H1 (cell line): ENCODE measurements at regions not wholly inside any gene's neighbourhood (a gene's known extent, or its start where the extent isn't known, plus 50 kb on each side); places are given as distances from the start of the nearest gene placed in this dataset.
A peak's percentile ranks its signal among the peaks of the same experiment; 100 is the strongest.

ENCODE experiments used
- CTCF ChIA-PET: fragments of 300-600 bp; sonication (Branson Sonifier 250); formaldehyde crosslinking; loops from one replicate; lab custom pipeline; 2021; ENCODE audit not compliant: partially characterized antibody; lab: Charles Lee
- POLR2A ChIA-PET: fragments of 300-600 bp; sonication (Branson Sonifier 250); formaldehyde crosslinking; loops from one replicate; lab custom pipeline; 2021; ENCODE audit warnings: inconsistent platforms; ENCODE audit not compliant: partially characterized antibody; lab: Charles Lee
- DNase-seq, 2 experiments: peaks; one replicate each; pipeline versions ENCODE4 v3.0.0 to v3.0.0-alpha.2; 2010 to 2022; ENCODE audit warnings: low spot score in 2 of 2, low read depth in 1 of 2, mixed read lengths in 1 of 2
- FAIRE-seq: peaks from 2 replicates; lab custom pipeline; 2011; peaks lifted over from hg19 to GRCh38; lab: Jason Lieb, UNC
- H2AFZ ChIP-seq: 2 replicates; pipeline ENCODE4 v1.8.1; 2012; ENCODE audit warnings: low read length, inconsistent platforms
- H2AK5ac ChIP-seq: 2 replicates; pipeline ENCODE4 v1.6.1; 2013; ENCODE audit warnings: low read depth, low read length
- H2BK120ac ChIP-seq: replicated peaks from 2 replicates; pipeline ENCODE3; 2013; ENCODE audit warnings: low read depth, low read length, inconsistent platforms
- H2BK12ac ChIP-seq: 2 replicates; pipeline ENCODE4 v1.6.1; 2013; ENCODE audit warnings: low read depth, low read length
- H2BK15ac ChIP-seq: 2 replicates; pipeline ENCODE4 v1.6.1; 2013; ENCODE audit warnings: low read length
- H2BK20ac ChIP-seq: 2 replicates; pipeline ENCODE4 v1.6.1; 2013; ENCODE audit warnings: low read length
- H2BK5ac ChIP-seq: 2 replicates; pipeline ENCODE4 v1.6.1; 2013; ENCODE audit warnings: low read depth, low read length
- H3K14ac ChIP-seq: 2 replicates; pipeline ENCODE4 v1.6.1; 2013; ENCODE audit warnings: inconsistent platforms; ENCODE audit not compliant: insufficient read length
- H3K18ac ChIP-seq: 2 replicates; pipeline ENCODE4 v1.6.1; 2013; ENCODE audit warnings: low read length; ENCODE audit errors: extremely low read depth
- H3K23ac ChIP-seq: 2 replicates; pipeline ENCODE4 v1.6.1; 2013; ENCODE audit warnings: inconsistent platforms; ENCODE audit not compliant: insufficient read length
- H3K23me2 ChIP-seq: 2 replicates; pipeline ENCODE4 v1.6.1; 2013; ENCODE audit warnings: low read depth, low read length
- H3K27ac ChIP-seq: 2 replicates; pipeline ENCODE4 v1.6.1; 2011; ENCODE audit warnings: low read depth, low read length, inconsistent platforms
- H3K27me3 ChIP-seq, 4 experiments: replicated peaks in 1 of 4; 1 replicate in 1 of 4; 2 replicates in 3 of 4; pipeline versions ENCODE4 v1.6.1 to v1.8.1; 2011 to 2013; ENCODE audit warnings: low read length in 3 of 4, mild to moderate bottlenecking in 3 of 4, inconsistent platforms in 2 of 4, mixed read lengths in 2 of 4, moderate library complexity in 1 of 4; ENCODE audit not compliant: control insufficient read depth in 3 of 4, insufficient read depth in 3 of 4; ENCODE audit errors: extremely low read depth in 1 of 4
- H3K36me3 ChIP-seq, 4 experiments: 2 replicates each; pipeline versions ENCODE4 v1.6.1 to v1.8.1; 2011 to 2013; ENCODE audit warnings: mild to moderate bottlenecking in 4 of 4, low read length in 3 of 4, moderate library complexity in 2 of 4, control low read depth in 1 of 4, inconsistent platforms in 1 of 4; ENCODE audit not compliant: insufficient read depth in 4 of 4, control insufficient read depth in 2 of 4
- H3K4ac ChIP-seq: replicated peaks from 2 replicates; pipeline ENCODE3; 2013; ENCODE audit warnings: low read length, low read depth, mixed read lengths, inconsistent platforms; ENCODE audit not compliant: insufficient read length
- H3K4me1 ChIP-seq, 4 experiments: replicated peaks in 1 of 4; 1 replicate in 1 of 4; 2 replicates in 3 of 4; pipeline versions ENCODE4 v1.6.1 to v1.8.1; 2011 to 2013; ENCODE audit warnings: low read length in 3 of 4, inconsistent platforms in 2 of 4, mixed read lengths in 1 of 4; ENCODE audit not compliant: insufficient read depth in 4 of 4, control insufficient read depth in 3 of 4
- H3K4me2 ChIP-seq, 2 experiments: 2 replicates each; pipeline versions ENCODE4 v1.6.1 to v1.8.1; 2011 to 2013; ENCODE audit warnings: low read depth in 2 of 2, low read length in 2 of 2, control low read depth in 1 of 2, inconsistent platforms in 1 of 2, mild to moderate bottlenecking in 1 of 2; ENCODE audit not compliant: insufficient read depth in 1 of 2
- H3K4me3 ChIP-seq, 4 experiments: fragments of 200-600, 300-600 bp in 1 of 4; sonication (generic), shearing (Covaris generic), sonication (Bioruptor Twin) in 1 of 4; 2 replicates each; pipeline versions ENCODE4 v1.5.1 to v1.8.1; 2011 to 2016; ENCODE audit warnings: low read length in 4 of 4, low read depth in 3 of 4, control low read depth in 2 of 4, inconsistent platforms in 2 of 4, mild to moderate bottlenecking in 2 of 4, mixed read lengths in 1 of 4, moderate library complexity in 1 of 4; ENCODE audit not compliant: insufficient read depth in 2 of 4; ENCODE audit errors: extremely low read depth in 1 of 4
- H3K56ac ChIP-seq: replicated peaks from 2 replicates; pipeline ENCODE3; 2013; ENCODE audit warnings: low read depth, mild to moderate bottlenecking, mixed read lengths, low read length, inconsistent platforms; ENCODE audit not compliant: insufficient read length
- H3K79me1 ChIP-seq: 2 replicates; pipeline ENCODE4 v1.6.1; 2013; ENCODE audit warnings: low read depth, low read length, control low read depth
- H3K79me2 ChIP-seq, 2 experiments: 2 replicates each; pipeline versions ENCODE4 v1.6.1 to v1.8.1; 2012 to 2013; ENCODE audit warnings: low read length in 2 of 2, mild to moderate bottlenecking in 2 of 2, inconsistent platforms in 1 of 2; ENCODE audit not compliant: insufficient read depth in 2 of 2, control insufficient read depth in 1 of 2
- H3K9ac ChIP-seq, 4 experiments: replicated peaks in 1 of 4; 1 replicate in 1 of 4; 2 replicates in 3 of 4; pipeline versions ENCODE4 v1.6.1 to v1.8.1; 2011 to 2013; ENCODE audit warnings: low read depth in 3 of 4, low read length in 3 of 4, control low read depth in 2 of 4, mild to moderate bottlenecking in 2 of 4, moderate library complexity in 2 of 4, inconsistent platforms in 1 of 4; ENCODE audit errors: extremely low read depth in 1 of 4
- H3K9me3 ChIP-seq, 2 experiments: 2 replicates each; pipeline versions ENCODE4 v1.6.1 to v1.8.1; 2012 to 2013; ENCODE audit warnings: mild to moderate bottlenecking in 2 of 2, moderate library complexity in 2 of 2, control low read depth in 1 of 2, inconsistent platforms in 1 of 2, low read depth in 1 of 2, low read length in 1 of 2, mixed read lengths in 1 of 2; ENCODE audit not compliant: insufficient read depth in 2 of 2
- H4K20me1 ChIP-seq, 2 experiments: replicated peaks in 1 of 2; 2 replicates each; pipeline versions ENCODE3 to v1.8.1; 2011 to 2013; ENCODE audit warnings: inconsistent platforms in 2 of 2, low read length in 2 of 2, mild to moderate bottlenecking in 1 of 2; ENCODE audit not compliant: insufficient read depth in 2 of 2, control insufficient read depth in 1 of 2
- H4K5ac ChIP-seq: 2 replicates; pipeline ENCODE4 v1.6.1; 2013; ENCODE audit warnings: low read length, low read depth, mixed read lengths, inconsistent platforms; ENCODE audit not compliant: insufficient read length
- H4K8ac ChIP-seq: 2 replicates; pipeline ENCODE4 v1.8.0; 2013; ENCODE audit warnings: mild to moderate bottlenecking, moderate library complexity, low read length, inconsistent platforms; ENCODE audit not compliant: insufficient read depth; ENCODE audit errors: extremely low read depth
- H4K91ac ChIP-seq: replicated peaks from 2 replicates; pipeline ENCODE3; 2013; ENCODE audit warnings: low read length, mixed read lengths, inconsistent platforms; ENCODE audit not compliant: insufficient read length
- HDAC2 ChIP-seq, 2 experiments: fragments of 300-600 bp in 1 of 2; sonication (generic) in 1 of 2; IDR thresholded peaks; 2 replicates each; pipeline ENCODE4 v1.6.1; 2011 to 2012; ENCODE audit warnings: low read depth in 2 of 2, low read length in 2 of 2, mild to moderate bottlenecking in 2 of 2, moderate library complexity in 2 of 2, borderline replicate concordance in 1 of 2, inconsistent platforms in 1 of 2
- NRF1 ChIP-seq: IDR thresholded peaks from 2 replicates; pipeline ENCODE4 v1.6.1; 2011; ENCODE audit warnings: mild to moderate bottlenecking, low read depth, low read length, improper control_type of control experiment
- RAD21 ChIP-seq, 2 experiments: IDR thresholded peaks in 1 of 2; conservative IDR thresholded peaks in 1 of 2; 2 replicates each; pipeline ENCODE4 v1.6.1; 2011; ENCODE audit warnings: low read depth in 2 of 2, low read length in 2 of 2, improper control_type of control experiment in 1 of 2, inconsistent platforms in 1 of 2, mild to moderate bottlenecking in 1 of 2, moderate library complexity in 1 of 2
- WGBS, 2 experiments: shearing (Covaris generic) in 1 of 2; methylation state at CpG; one replicate each; pipeline versions ENCODE4 v1.1.6 to v1.1.7; 2013 to 2015; ENCODE audit warnings: low lambda C conversion rate in 2 of 2, mixed read lengths in 2 of 2, inconsistent platforms in 1 of 2, low coverage in 1 of 2, missing lambda C conversion rate in 1 of 2; ENCODE audit not compliant: insufficient replicate concordance in 2 of 2, insufficient coverage in 1 of 2, insufficient read length in 1 of 2; ENCODE audit errors: extremely low coverage in 1 of 2, missing lambda C conversion rate in 1 of 2; 5-methylcytosine and 5-hydroxymethylcytosine counted together
- TF ChIP-seq, protein P1 (sequence below), 3 experiments: IDR thresholded peaks; 1 replicate in 2 of 3; 2 replicates in 1 of 3; pipeline versions ENCODE4 v1.5.1 to v1.6.1; 2011; ENCODE audit warnings: low read length in 3 of 3, mild to moderate bottlenecking in 3 of 3, inconsistent platforms in 2 of 3, low read depth in 1 of 3, moderate library complexity in 1 of 3; ENCODE audit not compliant: insufficient read depth in 1 of 3; ENCODE audit errors: control extremely low read depth in 1 of 3

GRCh38 chr15:53811530-53811929, 52.1 kb upstream of the WDR72 start:
- Histone ChIP-seq H4K20me1 (no peaks in the 10 kb centered on the region), H4K8ac (no peak overlapping the region), H3K9ac (no peak overlapping the region), H3K79me1 (no peaks in the 10 kb centered on the region), H3K4me3 (no peak overlapping the region), H2AK5ac (no peak overlapping the region), H2BK120ac (no peak overlapping the region), H2AFZ (no peak overlapping the region), H3K56ac (no peak overlapping the region), H3K23me2 (no peaks in the 10 kb centered on the region), H3K4me1 (no peaks in the 10 kb centered on the region; a peak in 1 of 7 replicates), H2BK20ac (no peak overlapping the region), H3K18ac (no peak overlapping the region), H2BK15ac (no peak overlapping the region), H3K9me3 (peaks cover 0 to 2% of the 10 kb centered on the region in 2 experiments; a peak in 1 of 4 replicates), H3K79me2 (no peaks in the 10 kb centered on the region), H3K4ac (no peak overlapping the region), H3K36me3 (no peaks in the 10 kb centered on the region), H3K27me3 (no peaks in the 10 kb centered on the region), H2BK12ac (no peak overlapping the region), H2BK5ac (no peak overlapping the region), H3K23ac (no peak overlapping the region), H4K91ac (no peak overlapping the region), H3K4me2 (no peak overlapping the region), H3K14ac (no peak overlapping the region), H4K5ac (no peak overlapping the region), H3K27ac (no peak overlapping the region)
- no peak for FAIRE-seq
- no peak for DNase-seq
- POLR2A ChIA-PET: no interaction called here
- CTCF ChIA-PET: interaction anchor here (0.6 to 2.0 kb wide), 16 partner anchors 15 to 1628 kb away, joined by 3 to 5 read pairs (median 3); no protein-coding TSS in a partner anchor
- 81% methylated on average over 2 of the region's 2 CpGs; no CpG with 5 or more reads in 1 of the 2 experiments for WGBS, 2 experiments
- TF ChIP-seq HDAC2 (IDR thresholded peaks at IDR 0.05; ENCODE audit: borderline replicate concordance in 1 of 2, low read depth in 2 of 2, low read length in 2 of 2): no peak
- TF ChIP-seq, protein P1, sequence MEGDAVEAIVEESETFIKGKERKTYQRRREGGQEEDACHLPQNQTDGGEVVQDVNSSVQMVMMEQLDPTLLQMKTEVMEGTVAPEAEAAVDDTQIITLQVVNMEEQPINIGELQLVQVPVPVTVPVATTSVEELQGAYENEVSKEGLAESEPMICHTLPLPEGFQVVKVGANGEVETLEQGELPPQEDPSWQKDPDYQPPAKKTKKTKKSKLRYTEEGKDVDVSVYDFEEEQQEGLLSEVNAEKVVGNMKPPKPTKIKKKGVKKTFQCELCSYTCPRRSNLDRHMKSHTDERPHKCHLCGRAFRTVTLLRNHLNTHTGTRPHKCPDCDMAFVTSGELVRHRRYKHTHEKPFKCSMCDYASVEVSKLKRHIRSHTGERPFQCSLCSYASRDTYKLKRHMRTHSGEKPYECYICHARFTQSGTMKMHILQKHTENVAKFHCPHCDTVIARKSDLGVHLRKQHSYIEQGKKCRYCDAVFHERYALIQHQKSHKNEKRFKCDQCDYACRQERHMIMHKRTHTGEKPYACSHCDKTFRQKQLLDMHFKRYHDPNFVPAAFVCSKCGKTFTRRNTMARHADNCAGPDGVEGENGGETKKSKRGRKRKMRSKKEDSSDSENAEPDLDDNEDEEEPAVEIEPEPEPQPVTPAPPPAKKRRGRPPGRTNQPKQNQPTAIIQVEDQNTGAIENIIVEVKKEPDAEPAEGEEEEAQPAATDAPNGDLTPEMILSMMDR (IDR thresholded peaks at IDR 0.05; ENCODE audit: control extremely low read depth in 1 of 3, insufficient read depth in 1 of 3, low read depth in 1 of 3, low read length in 3 of 3): peak in 1 of 3 experiments; percentile 6; a peak in 1 of 4 replicates
- peak; percentile 40 to 47 for TF ChIP-seq RAD21 (IDR thresholded peaks at IDR 0.05 in 1 of 2, conservative IDR thresholded peaks at IDR 0.05 in 1 of 2; ENCODE audit: low read depth in 2 of 2, low read length in 2 of 2)
- no peak for TF ChIP-seq NRF1
- TF ChIP-seq, all 59 proteins: peak for 2
